ENCODE measurements at regions not wholly inside any gene's neighbourhood (a gene's known extent, or its start where the extent isn't known, plus 50 kb on each side); places are given as distances from the start of the nearest gene placed in this dataset.

DNA sequence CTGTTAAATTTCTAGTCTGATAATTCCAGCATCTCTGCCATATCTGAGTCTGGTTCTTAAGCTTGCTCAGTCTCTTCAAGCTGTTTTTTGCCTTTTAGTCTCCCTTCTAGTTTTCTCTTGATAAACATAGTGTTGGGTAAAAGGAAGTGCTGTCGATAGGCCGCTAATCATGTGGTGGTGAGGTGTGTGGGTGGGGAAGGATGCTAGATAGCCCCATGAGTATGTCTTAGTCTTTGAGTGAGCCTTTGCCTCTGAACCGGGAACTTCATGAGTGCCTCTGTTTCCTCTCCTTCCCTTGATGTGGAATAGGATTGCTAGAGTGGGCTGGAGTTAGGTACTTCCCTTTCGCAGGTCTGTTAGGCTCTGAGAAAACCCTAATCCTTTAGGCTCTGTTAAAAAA is 441.8 kb downstream of the INHBA start:
- WGBS: 61% methylated on average over 4 of the region's 4 CpGs
- H3K27ac ChIP-seq (ENCODE audit: low read depth in 1 of 2, low read length in 2 of 2): no peak overlapping the region
- H3K9me3 ChIP-seq (ENCODE audit: control insufficient read depth in 4 of 4, low read length in 3 of 4): no peaks in the 10 kb centered on the region
- no peaks in the 10 kb centered on the region for H3K27me3 ChIP-seq (ENCODE audit: control insufficient read depth in 4 of 4, insufficient read depth in 4 of 4, low read length in 3 of 4)
- no peaks in the 10 kb centered on the region for H3K36me3 ChIP-seq (ENCODE audit: control insufficient read depth in 4 of 4, insufficient read depth in 3 of 4, low read depth in 1 of 4, low read length in 3 of 4)
- no peak overlapping the region for H3K4me3 ChIP-seq (ENCODE audit: low read depth in 1 of 3, low read length in 3 of 3)
- DNase-seq (ENCODE audit: low spot score): no peak
- no peaks in the 10 kb centered on the region for H3K4me1 ChIP-seq (ENCODE audit: control insufficient read depth in 4 of 4, insufficient read depth in 4 of 4, low read length in 3 of 4)
- H3K9ac ChIP-seq (ENCODE audit: low read depth in 1 of 2, low read length in 2 of 2): no peak overlapping the region
- TF ChIP-seq EGR1 (IDR thresholded peaks at IDR 0.05; ENCODE audit: low read depth in 2 of 2) (no peak), GABPA (IDR thresholded peaks at IDR 0.05 in 1 of 2, conservative IDR thresholded peaks at IDR 0.05 in 1 of 2) (no peak), RXRA (IDR thresholded peaks at IDR 0.05) (no peak), SP1 (IDR thresholded peaks at IDR 0.05) (no peak), FOXA2 (IDR thresholded peaks at IDR 0.05) (no peak), HNF4G (IDR thresholded peaks at IDR 0.05) (no peak), TAF1 (conservative IDR thresholded peaks at IDR 0.05) (no peak), HNF4A (conservative IDR thresholded peaks at IDR 0.05) (no peak), YY1 (IDR thresholded peaks at IDR 0.05) (no peak), NR2F2 (IDR thresholded peaks at IDR 0.05) (no peak)
- TF ChIP-seq, protein P1, sequence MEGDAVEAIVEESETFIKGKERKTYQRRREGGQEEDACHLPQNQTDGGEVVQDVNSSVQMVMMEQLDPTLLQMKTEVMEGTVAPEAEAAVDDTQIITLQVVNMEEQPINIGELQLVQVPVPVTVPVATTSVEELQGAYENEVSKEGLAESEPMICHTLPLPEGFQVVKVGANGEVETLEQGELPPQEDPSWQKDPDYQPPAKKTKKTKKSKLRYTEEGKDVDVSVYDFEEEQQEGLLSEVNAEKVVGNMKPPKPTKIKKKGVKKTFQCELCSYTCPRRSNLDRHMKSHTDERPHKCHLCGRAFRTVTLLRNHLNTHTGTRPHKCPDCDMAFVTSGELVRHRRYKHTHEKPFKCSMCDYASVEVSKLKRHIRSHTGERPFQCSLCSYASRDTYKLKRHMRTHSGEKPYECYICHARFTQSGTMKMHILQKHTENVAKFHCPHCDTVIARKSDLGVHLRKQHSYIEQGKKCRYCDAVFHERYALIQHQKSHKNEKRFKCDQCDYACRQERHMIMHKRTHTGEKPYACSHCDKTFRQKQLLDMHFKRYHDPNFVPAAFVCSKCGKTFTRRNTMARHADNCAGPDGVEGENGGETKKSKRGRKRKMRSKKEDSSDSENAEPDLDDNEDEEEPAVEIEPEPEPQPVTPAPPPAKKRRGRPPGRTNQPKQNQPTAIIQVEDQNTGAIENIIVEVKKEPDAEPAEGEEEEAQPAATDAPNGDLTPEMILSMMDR (IDR thresholded peaks at IDR 0.05; ENCODE audit: low read depth, low read length, missing input control): no peak
- TF ChIP-seq, protein P2, sequence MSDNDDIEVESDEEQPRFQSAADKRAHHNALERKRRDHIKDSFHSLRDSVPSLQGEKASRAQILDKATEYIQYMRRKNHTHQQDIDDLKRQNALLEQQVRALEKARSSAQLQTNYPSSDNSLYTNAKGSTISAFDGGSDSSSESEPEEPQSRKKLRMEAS (IDR thresholded peaks at IDR 0.05): no peak
- TF ChIP-seq, protein P3, sequence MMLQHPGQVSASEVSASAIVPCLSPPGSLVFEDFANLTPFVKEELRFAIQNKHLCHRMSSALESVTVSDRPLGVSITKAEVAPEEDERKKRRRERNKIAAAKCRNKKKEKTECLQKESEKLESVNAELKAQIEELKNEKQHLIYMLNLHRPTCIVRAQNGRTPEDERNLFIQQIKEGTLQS (IDR thresholded peaks at IDR 0.05): no peak

DNA sequence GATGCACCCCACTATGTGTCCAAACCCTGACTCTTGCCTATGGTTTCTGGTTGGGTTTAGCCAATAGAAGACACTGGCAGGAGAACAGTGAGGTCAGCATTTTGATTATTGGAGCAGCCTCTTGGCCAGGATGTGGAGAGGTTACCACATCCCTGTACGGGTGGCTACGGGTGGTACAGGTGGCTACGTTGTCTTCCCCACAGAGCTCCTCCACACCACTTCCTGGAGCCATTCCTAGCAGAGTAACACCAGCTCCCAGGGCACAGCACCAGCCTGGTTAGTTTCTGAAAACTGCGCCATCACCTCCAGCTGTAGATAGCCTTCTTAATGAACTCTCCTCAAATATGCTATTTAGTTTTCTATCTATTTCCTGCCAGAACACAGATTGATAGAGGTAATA is 445.2 kb downstream of the INHBA start:
- Histone ChIP-seq H3K9me3 (ENCODE audit: control insufficient read depth in 4 of 4, low read length in 3 of 4) (no peaks in the 10 kb centered on the region), H3K36me3 (ENCODE audit: control insufficient read depth in 4 of 4, insufficient read depth in 3 of 4, low read depth in 1 of 4, low read length in 3 of 4) (no peaks in the 10 kb centered on the region), H3K9ac (ENCODE audit: low read depth in 1 of 2, low read length in 2 of 2) (no peak overlapping the region), H3K4me1 (ENCODE audit: control insufficient read depth in 4 of 4, insufficient read depth in 4 of 4, low read length in 3 of 4) (no peaks in the 10 kb centered on the region), H3K4me3 (ENCODE audit: low read depth in 1 of 3, low read length in 3 of 3) (no peak overlapping the region), H3K27ac (ENCODE audit: low read depth in 1 of 2, low read length in 2 of 2) (no peak overlapping the region), H3K27me3 (ENCODE audit: control insufficient read depth in 4 of 4, insufficient read depth in 4 of 4, low read length in 3 of 4) (no peaks in the 10 kb centered on the region)
- WGBS: 63% methylated on average over 4 of the region's 4 CpGs
- no peak for TF ChIP-seq NR2F2 (IDR thresholded peaks at IDR 0.05)
- TF ChIP-seq YY1 (IDR thresholded peaks at IDR 0.05): no peak
- TF ChIP-seq, protein P3 (IDR thresholded peaks at IDR 0.05): no peak
- no peak for TF ChIP-seq EGR1 (IDR thresholded peaks at IDR 0.05; ENCODE audit: low read depth in 2 of 2)
- TF ChIP-seq RXRA (IDR thresholded peaks at IDR 0.05): no peak
- no peak for TF ChIP-seq FOXA1 (IDR thresholded peaks at IDR 0.05)
- TF ChIP-seq, protein P4, sequence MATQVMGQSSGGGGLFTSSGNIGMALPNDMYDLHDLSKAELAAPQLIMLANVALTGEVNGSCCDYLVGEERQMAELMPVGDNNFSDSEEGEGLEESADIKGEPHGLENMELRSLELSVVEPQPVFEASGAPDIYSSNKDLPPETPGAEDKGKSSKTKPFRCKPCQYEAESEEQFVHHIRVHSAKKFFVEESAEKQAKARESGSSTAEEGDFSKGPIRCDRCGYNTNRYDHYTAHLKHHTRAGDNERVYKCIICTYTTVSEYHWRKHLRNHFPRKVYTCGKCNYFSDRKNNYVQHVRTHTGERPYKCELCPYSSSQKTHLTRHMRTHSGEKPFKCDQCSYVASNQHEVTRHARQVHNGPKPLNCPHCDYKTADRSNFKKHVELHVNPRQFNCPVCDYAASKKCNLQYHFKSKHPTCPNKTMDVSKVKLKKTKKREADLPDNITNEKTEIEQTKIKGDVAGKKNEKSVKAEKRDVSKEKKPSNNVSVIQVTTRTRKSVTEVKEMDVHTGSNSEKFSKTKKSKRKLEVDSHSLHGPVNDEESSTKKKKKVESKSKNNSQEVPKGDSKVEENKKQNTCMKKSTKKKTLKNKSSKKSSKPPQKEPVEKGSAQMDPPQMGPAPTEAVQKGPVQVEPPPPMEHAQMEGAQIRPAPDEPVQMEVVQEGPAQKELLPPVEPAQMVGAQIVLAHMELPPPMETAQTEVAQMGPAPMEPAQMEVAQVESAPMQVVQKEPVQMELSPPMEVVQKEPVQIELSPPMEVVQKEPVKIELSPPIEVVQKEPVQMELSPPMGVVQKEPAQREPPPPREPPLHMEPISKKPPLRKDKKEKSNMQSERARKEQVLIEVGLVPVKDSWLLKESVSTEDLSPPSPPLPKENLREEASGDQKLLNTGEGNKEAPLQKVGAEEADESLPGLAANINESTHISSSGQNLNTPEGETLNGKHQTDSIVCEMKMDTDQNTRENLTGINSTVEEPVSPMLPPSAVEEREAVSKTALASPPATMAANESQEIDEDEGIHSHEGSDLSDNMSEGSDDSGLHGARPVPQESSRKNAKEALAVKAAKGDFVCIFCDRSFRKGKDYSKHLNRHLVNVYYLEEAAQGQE (IDR thresholded peaks at IDR 0.05): no peak
- TF ChIP-seq JUND (IDR thresholded peaks at IDR 0.05): no peak
- no peak for TF ChIP-seq TAF1 (conservative IDR thresholded peaks at IDR 0.05)
- TF ChIP-seq, protein P1 (IDR thresholded peaks at IDR 0.05; ENCODE audit: low read depth, low read length, missing input control): no peak
- DNase-seq (ENCODE audit: low spot score): no peak

Measured in liver (tissue), 8 donors.